NCI-H1105 treated with DMSO at 0.1 percent for 48 hours (cell line): ENCODE measurements at regions not wholly inside any gene's neighbourhood (a gene's known extent, or its start where the extent isn't known, plus 50 kb on each side); places are given as distances from the start of the nearest gene placed in this dataset.
A peak's percentile ranks its signal among the peaks of the same experiment; 100 is the strongest.
"Not testable (repeated sequence)": the region's sequence is repeated elsewhere in the genome, so short reads cannot be mapped to it uniquely, and the experiment has no call there.

Experiments used
- DNase-seq: peaks from one replicate; lab custom pipeline; 2025; lab: John Stamatoyannopoulos, UW

- DNase-seq, result peak; percentile 26
Observed at GRCh38 chr14:54010981-54011380, 54.4 kb upstream of the BMP4 start.

- no peak for DNase-seq
Observed at GRCh38 chr14:54023027-54023426, 66.4 kb upstream of the BMP4 start.

- no peak for DNase-seq
Observed at GRCh38 chr14:54025661-54026060, 69.0 kb upstream of the BMP4 start.

GRCh38 chr14:54026671-54027070 is 70.0 kb upstream of the BMP4 start:
- DNase-seq, result no peak

GRCh38 chr14:54030996-54031395 is 74.4 kb upstream of the BMP4 start:
- DNase-seq, result not testable (repeated sequence)

GRCh38 chr14:54033285-54033684 is 76.7 kb upstream of the BMP4 start:
- not testable (repeated sequence) for DNase-seq

- DNase-seq, result no peak
Observed at GRCh38 chr14:54038724-54039123, 82.1 kb upstream of the BMP4 start.

- DNase-seq, result no peak
Observed at GRCh38 chr14:54039311-54039710, 82.7 kb upstream of the BMP4 start.

GRCh38 chr14:54040846-54041245 is 84.2 kb upstream of the BMP4 start:
- no peak for DNase-seq

- DNase-seq, result no peak
Observed at GRCh38 chr14:54046250-54046649, 89.6 kb upstream of the BMP4 start.

- DNase-seq, result no peak
Observed at GRCh38 chr14:54047645-54048308, 91.2 kb upstream of the BMP4 start.

GRCh38 chr14:54048311-54048710 is 91.7 kb upstream of the BMP4 start:
- no peak for DNase-seq

GRCh38 chr14:54048736-54049135 is 92.1 kb upstream of the BMP4 start:
- no peak for DNase-seq

- DNase-seq, result no peak
Observed at GRCh38 chr14:54050759-54051158, 94.1 kb upstream of the BMP4 start.

GRCh38 chr14:54052696-54053385 is 96.2 kb upstream of the BMP4 start:
- DNase-seq, result no peak

GRCh38 chr14:54053386-54053745 is 96.7 kb upstream of the BMP4 start:
- DNase-seq, result no peak

- no peak for DNase-seq
Observed at GRCh38 chr14:54058505-54058904, 101.9 kb upstream of the BMP4 start.

- no peak for DNase-seq
Observed at GRCh38 chr14:54083549-54084239, 127.1 kb upstream of the BMP4 start.

GRCh38 chr14:54085232-54085761 is 128.7 kb upstream of the BMP4 start:
- no peak for DNase-seq

- DNase-seq, result no peak
Observed at GRCh38 chr14:54085841-54086240, 129.2 kb upstream of the BMP4 start.

- no peak for DNase-seq
Observed at GRCh38 chr14:54086767-54087166, 130.1 kb upstream of the BMP4 start.

- no peak for DNase-seq
Observed at GRCh38 chr14:54087376-54087775, 130.8 kb upstream of the BMP4 start.

GRCh38 chr14:54088271-54088670 is 131.6 kb upstream of the BMP4 start:
- DNase-seq, result no peak
